Fibroblast of villous mesenchyme (primary cell): ENCODE measurements at regions not wholly inside any gene's neighbourhood (a gene's known extent, or its start where the extent isn't known, plus 50 kb on each side); places are given as distances from the start of the nearest gene placed in this dataset.

Experiments
- DNase-seq: peaks from one replicate; pipeline ENCODE4 v3.0.0-alpha.2; 2010; ENCODE audit warnings: low read depth
- H3K4me3 ChIP-seq: 2 replicates; pipeline ENCODE4 v1.5.1; 2011; ENCODE audit warnings: low read depth, mild to moderate bottlenecking, low read length
- TF ChIP-seq, protein P1 (sequence below): IDR thresholded peaks from 2 replicates; pipeline ENCODE4 v1.5.1; 2012; ENCODE audit warnings: low read depth, mild to moderate bottlenecking, low read length; ENCODE audit not compliant: insufficient read depth

DNA sequence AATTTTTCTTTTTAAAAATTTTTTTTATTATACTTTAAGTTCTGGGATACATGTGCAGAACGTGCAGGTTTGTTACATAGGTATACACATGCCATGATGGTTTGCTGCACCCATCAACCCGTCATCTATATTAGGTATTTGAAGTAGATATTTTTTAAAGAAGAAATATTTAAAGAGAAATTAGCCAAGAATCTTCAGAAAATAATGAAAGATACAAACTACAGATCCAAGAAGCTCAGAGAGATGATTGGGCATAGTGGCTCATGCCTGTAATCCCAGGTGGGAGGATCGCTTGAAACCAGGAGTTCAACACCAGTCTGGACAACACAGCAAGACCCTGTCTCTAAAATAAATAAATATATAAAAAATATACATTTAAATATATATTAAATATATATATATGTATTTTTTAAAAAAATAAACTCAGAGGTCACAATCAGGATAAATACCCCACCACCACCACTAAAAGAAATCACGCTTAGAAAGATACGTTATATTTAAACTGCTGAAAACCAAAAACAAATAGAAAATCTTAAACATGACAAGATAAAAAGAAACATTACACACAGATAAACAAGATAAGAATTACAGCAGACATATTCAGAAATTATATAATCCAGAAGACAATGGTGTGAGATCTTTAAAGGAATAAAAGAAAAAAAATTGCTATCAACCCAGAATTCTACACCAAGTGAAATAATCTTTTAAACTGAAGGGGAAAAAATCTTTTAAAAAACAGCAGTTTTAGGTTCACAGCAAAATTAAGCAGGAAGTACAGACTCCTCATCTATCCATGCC, 57.5 kb downstream of the CSF2 start:
- no peak overlapping the region for H3K4me3 ChIP-seq
- no peak for DNase-seq
- TF ChIP-seq, protein P1, sequence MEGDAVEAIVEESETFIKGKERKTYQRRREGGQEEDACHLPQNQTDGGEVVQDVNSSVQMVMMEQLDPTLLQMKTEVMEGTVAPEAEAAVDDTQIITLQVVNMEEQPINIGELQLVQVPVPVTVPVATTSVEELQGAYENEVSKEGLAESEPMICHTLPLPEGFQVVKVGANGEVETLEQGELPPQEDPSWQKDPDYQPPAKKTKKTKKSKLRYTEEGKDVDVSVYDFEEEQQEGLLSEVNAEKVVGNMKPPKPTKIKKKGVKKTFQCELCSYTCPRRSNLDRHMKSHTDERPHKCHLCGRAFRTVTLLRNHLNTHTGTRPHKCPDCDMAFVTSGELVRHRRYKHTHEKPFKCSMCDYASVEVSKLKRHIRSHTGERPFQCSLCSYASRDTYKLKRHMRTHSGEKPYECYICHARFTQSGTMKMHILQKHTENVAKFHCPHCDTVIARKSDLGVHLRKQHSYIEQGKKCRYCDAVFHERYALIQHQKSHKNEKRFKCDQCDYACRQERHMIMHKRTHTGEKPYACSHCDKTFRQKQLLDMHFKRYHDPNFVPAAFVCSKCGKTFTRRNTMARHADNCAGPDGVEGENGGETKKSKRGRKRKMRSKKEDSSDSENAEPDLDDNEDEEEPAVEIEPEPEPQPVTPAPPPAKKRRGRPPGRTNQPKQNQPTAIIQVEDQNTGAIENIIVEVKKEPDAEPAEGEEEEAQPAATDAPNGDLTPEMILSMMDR = no peak

DNA sequence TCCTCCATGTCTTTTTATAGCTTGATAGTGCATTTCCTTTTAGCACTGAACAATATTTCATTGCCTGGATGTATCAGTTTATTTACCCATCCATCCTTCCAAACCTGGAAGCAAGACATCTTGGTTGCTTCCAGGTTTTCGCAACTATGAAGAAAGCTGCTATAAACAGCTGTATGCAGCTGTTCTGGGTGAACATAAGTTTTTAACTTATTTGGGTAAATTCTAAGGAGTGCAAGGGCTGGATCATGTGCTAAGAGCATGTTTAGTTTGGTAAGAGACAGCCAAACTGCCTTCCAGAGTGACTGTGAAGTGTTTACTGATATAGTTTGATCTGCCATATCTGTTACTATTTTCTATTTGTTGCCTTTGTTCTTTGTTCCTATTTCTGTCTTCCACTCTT, 58.5 kb downstream of the CSF2 start:
- TF ChIP-seq, protein P1 = no peak
- peak; percentile 23 for DNase-seq
- H3K4me3 ChIP-seq = no peak overlapping the region

DNA sequence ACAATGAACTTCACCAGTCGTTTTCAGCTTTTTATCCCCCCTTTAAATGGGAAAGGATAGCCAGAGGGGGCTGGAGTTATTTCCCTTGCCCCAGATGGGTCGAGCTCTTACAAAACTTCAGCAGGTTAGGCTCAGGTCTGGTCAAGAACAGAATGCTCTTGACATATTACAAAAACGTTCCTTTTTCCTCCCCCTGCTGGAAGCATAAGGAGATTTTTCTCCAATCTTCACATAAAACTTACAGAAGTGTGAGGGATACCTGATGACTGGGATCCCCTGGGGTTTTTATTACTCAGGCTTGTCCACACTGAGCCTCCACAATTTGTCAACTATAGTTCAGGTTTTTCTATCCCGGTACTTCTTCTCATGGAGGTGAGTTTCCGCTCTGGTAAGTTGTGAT, 60.8 kb downstream of the CSF2 start:
- TF ChIP-seq, protein P1 = peak; percentile 44
- peak; percentile 27 for DNase-seq
- H3K4me3 ChIP-seq = no peak overlapping the region

DNA sequence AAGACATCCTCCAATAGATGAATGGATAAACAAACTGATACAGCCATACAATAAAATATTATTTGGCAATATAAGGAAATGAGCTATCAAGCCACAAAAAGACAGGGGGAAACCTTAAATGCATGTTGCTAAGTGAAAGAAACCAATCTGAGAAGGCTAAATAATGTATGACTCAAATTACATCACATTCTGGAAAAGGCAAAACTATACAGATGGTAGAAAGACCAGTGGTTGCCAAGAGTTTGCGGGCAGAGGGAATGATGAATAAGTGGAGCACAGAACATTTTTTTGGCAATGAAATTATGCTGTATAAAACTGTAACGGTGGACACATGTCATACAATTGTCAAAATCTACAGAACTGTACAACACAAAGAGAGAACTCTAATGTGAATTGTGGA, 63.3 kb downstream of the CSF2 start:
- peak; percentile 44 for DNase-seq
- H3K4me3 ChIP-seq = no peak overlapping the region
- TF ChIP-seq, protein P1 = no peak

DNA sequence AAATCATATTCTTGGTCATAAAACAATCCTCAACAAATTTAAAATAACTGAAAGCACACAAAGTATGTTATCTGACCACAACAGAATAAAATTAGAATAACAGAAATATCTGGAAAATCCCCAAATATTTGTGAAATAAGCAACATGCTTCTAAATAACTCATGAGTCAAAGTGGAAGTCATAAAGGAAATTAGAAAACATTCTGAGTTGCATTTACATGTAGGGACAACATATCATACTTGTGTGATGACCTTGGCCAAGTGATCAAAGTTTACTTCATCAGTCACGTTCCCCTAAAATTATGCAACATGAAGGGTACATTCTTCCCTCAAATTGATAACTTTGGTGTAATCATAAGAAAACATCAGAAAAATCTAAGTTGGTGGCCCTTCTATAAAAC, 64.7 kb downstream of the CSF2 start:
- TF ChIP-seq, protein P1 = no peak
- H3K4me3 ChIP-seq = no peak overlapping the region
- peak; percentile 51 for DNase-seq
